ENCODE measurements at regions not wholly inside any gene's neighbourhood (a gene's known extent, or its start where the extent isn't known, plus 50 kb on each side); places are given as distances from the start of the nearest gene placed in this dataset.
"Not testable (repeated sequence)": the region's sequence is repeated elsewhere in the genome, so short reads cannot be mapped to it uniquely, and the experiment has no call there.

GRCh38 chr14:105741707-105742530, 215.5 kb downstream of the TMEM121 start:
- TF ChIP-seq, protein P1, sequence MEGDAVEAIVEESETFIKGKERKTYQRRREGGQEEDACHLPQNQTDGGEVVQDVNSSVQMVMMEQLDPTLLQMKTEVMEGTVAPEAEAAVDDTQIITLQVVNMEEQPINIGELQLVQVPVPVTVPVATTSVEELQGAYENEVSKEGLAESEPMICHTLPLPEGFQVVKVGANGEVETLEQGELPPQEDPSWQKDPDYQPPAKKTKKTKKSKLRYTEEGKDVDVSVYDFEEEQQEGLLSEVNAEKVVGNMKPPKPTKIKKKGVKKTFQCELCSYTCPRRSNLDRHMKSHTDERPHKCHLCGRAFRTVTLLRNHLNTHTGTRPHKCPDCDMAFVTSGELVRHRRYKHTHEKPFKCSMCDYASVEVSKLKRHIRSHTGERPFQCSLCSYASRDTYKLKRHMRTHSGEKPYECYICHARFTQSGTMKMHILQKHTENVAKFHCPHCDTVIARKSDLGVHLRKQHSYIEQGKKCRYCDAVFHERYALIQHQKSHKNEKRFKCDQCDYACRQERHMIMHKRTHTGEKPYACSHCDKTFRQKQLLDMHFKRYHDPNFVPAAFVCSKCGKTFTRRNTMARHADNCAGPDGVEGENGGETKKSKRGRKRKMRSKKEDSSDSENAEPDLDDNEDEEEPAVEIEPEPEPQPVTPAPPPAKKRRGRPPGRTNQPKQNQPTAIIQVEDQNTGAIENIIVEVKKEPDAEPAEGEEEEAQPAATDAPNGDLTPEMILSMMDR (conservative IDR thresholded peaks at IDR 0.05; ENCODE audit: low read depth, low read length): not testable (repeated sequence)
- TF ChIP-seq EZH2 (IDR thresholded peaks at IDR 0.05; ENCODE audit: borderline replicate concordance, low read depth, low read length, poor library complexity, severe bottlenecking): not testable (repeated sequence)
